CD14-positive monocyte (primary cell): ENCODE measurements at regions not wholly inside any gene's neighbourhood (a gene's known extent, or its start where the extent isn't known, plus 50 kb on each side); places are given as distances from the start of the nearest gene placed in this dataset.

ENCODE experiments used
- DNase-seq, 3 donors: peaks; one replicate each; pipeline ENCODE4 v3.0.0-alpha.2; 2011 to 2022
- H2AFZ ChIP-seq: 2 replicates; pipeline ENCODE4 v1.6.0; 2012; ENCODE audit warnings: mild to moderate bottlenecking, low read depth, low read length, inconsistent platforms; ENCODE audit not compliant: insufficient read depth, poor library complexity, severe bottlenecking
- H3K27ac ChIP-seq, 2 donors: 1 replicate in 1 of 2; 2 replicates in 1 of 2; pipeline ENCODE4 v1.5.1; 2012 to 2013; ENCODE audit warnings: low read length in 2 of 2, control low read depth in 1 of 2, inconsistent platforms in 1 of 2, low read depth in 1 of 2, mild to moderate bottlenecking in 1 of 2
- H3K27me3 ChIP-seq, 2 donors: one replicate each; pipeline versions ENCODE4 v1.6.0 to v1.6.1; 2011 to 2013; ENCODE audit warnings: low read length in 2 of 2; ENCODE audit not compliant: control insufficient read depth in 2 of 2, insufficient read depth in 2 of 2
- H3K36me3 ChIP-seq, 2 donors: replicated peaks in 1 of 2; 1 replicate in 1 of 2; 2 replicates in 1 of 2; pipeline versions ENCODE4 v1.5.1 to v1.6.1; 2012 to 2013; ENCODE audit warnings: low read length in 2 of 2, control low read depth in 1 of 2, inconsistent platforms in 1 of 2, mild to moderate bottlenecking in 1 of 2; ENCODE audit not compliant: insufficient read depth in 2 of 2, control insufficient read depth in 1 of 2
- H3K4me1 ChIP-seq, 2 donors: 1 replicate in 1 of 2; 2 replicates in 1 of 2; pipeline versions ENCODE4 v1.5.1 to v1.6.1; 2012 to 2013; ENCODE audit warnings: low read length in 2 of 2, control low read depth in 1 of 2, inconsistent platforms in 1 of 2, mild to moderate bottlenecking in 1 of 2, moderate library complexity in 1 of 2; ENCODE audit not compliant: insufficient read depth in 2 of 2, control insufficient read depth in 1 of 2
- H3K4me2 ChIP-seq: replicated peaks from 2 replicates; pipeline ENCODE3; 2012; ENCODE audit warnings: low read length, moderate library complexity, mild to moderate bottlenecking; ENCODE audit not compliant: poor library complexity, severe bottlenecking; ENCODE audit errors: extremely low read depth
- H3K4me3 ChIP-seq, 3 experiments: fragments of 200-600 bp in 1 of 3; sonication (generic) in 1 of 3; replicated peaks in 1 of 3; 1 replicate in 2 of 3; 2 replicates in 1 of 3; pipeline ENCODE4 v1.5.1; 2011 to 2013; ENCODE audit warnings: low read length in 3 of 3, mild to moderate bottlenecking in 3 of 3, control low read depth in 2 of 3, low read depth in 2 of 3, inconsistent platforms in 1 of 3, moderate library complexity in 1 of 3
- H3K79me2 ChIP-seq: 2 replicates; pipeline ENCODE4 v1.6.0; 2012; ENCODE audit warnings: mild to moderate bottlenecking, control low read depth, inconsistent platforms, low read length, moderate library complexity; ENCODE audit not compliant: insufficient read depth
- H3K9ac ChIP-seq: 2 replicates; pipeline ENCODE4 v1.6.0; 2017; ENCODE audit warnings: low read length, mild to moderate bottlenecking; ENCODE audit not compliant: insufficient read depth, poor library complexity, severe bottlenecking
- H3K9me3 ChIP-seq, 2 donors: replicated peaks in 1 of 2; 1 replicate in 1 of 2; 2 replicates in 1 of 2; pipeline versions ENCODE4 v1.5.1 to v1.6.1; 2012 to 2013; ENCODE audit warnings: low read length in 2 of 2, control low read depth in 1 of 2; ENCODE audit not compliant: control insufficient read depth in 1 of 2, insufficient read depth in 1 of 2
- H4K20me1 ChIP-seq: 2 replicates; pipeline ENCODE4 v1.6.0; 2012; ENCODE audit warnings: mild to moderate bottlenecking, low read length, control low read depth, moderate library complexity; ENCODE audit not compliant: insufficient read depth
- H3K27ac Mint-ChIP-seq, 7 donors: one replicate each; pipeline ENCODE4 v1.8.0; 2020; ENCODE audit warnings: mild to moderate bottlenecking in 7 of 7, mixed read lengths in 7 of 7, moderate library complexity in 6 of 7, inconsistent platforms in 2 of 7
- H3K27me3 Mint-ChIP-seq, 3 donors: one replicate each; pipeline ENCODE4 v1.8.0; 2021 to 2022; ENCODE audit warnings: low read depth in 3 of 3, mild to moderate bottlenecking in 3 of 3, mixed read lengths in 3 of 3, moderate library complexity in 3 of 3, inconsistent platforms in 1 of 3
- H3K36me3 Mint-ChIP-seq, 2 donors: one replicate each; pipeline ENCODE4 v1.8.0; 2020; ENCODE audit warnings: mixed read lengths in 2 of 2, inconsistent platforms in 1 of 2, mild to moderate bottlenecking in 1 of 2
- H3K4me1 Mint-ChIP-seq: one replicate; pipeline ENCODE4 v1.8.0; 2020; ENCODE audit warnings: mild to moderate bottlenecking, mixed read lengths
- H3K4me3 Mint-ChIP-seq, 2 donors: one replicate each; pipeline ENCODE4 v1.8.0; 2020; ENCODE audit warnings: mild to moderate bottlenecking in 2 of 2, mixed read lengths in 2 of 2, moderate library complexity in 1 of 2
- H3K9me3 Mint-ChIP-seq, 7 donors: one replicate each; pipeline ENCODE4 v1.8.0; 2020 to 2022; ENCODE audit warnings: mixed read lengths in 7 of 7, mild to moderate bottlenecking in 6 of 7, moderate library complexity in 6 of 7, inconsistent platforms in 2 of 7
- CTCF ChIP-seq: fragments of 200-600 bp; IDR thresholded peaks from one replicate; pipeline ENCODE4 v1.8.0; 2022; ENCODE audit warnings: antibody characterized with exemption, mild to moderate bottlenecking
- WGBS: methylation state at CpG from one replicate; pipeline ENCODE4 v1.1.5; 2013; ENCODE audit warnings: missing lambda C conversion rate; ENCODE audit not compliant: insufficient coverage; 5-methylcytosine and 5-hydroxymethylcytosine counted together
- intact Hi-C, 2 donors: fragments of 100-400 bp; cut with micrococcal nuclease; formaldehyde crosslinking; loops; one replicate each; pipeline versions ENCODE4 v1.15.0 to v1.15.1; 2023

- H3K4me2 ChIP-seq = no peak overlapping the region
- Mint-ChIP-seq H3K4me1 (no peaks in the 10 kb centered on the region), H3K9me3 (peaks cover 0 to 17% (median 5%) of the 10 kb centered on the region in 7 donors), H3K27me3 (no peaks in the 10 kb centered on the region), H3K4me3 (no peak overlapping the region), H3K36me3 (no peaks in the 10 kb centered on the region), H3K27ac (no peak overlapping the region)
- H3K9me3 ChIP-seq = peaks cover 5 to 29% of the 10 kb centered on the region in 2 donors
- no peaks in the 10 kb centered on the region for H3K79me2 ChIP-seq
- no peaks in the 10 kb centered on the region for H3K36me3 ChIP-seq
- H3K9ac ChIP-seq = no peak overlapping the region
- H3K27me3 ChIP-seq = no peaks in the 10 kb centered on the region
- H3K4me1 ChIP-seq = no peaks in the 10 kb centered on the region
- no peaks in the 10 kb centered on the region for H4K20me1 ChIP-seq
- intact Hi-C loops = no loop called here
- WGBS = no CpG with 5 or more reads among the region's 2 CpGs
- no peak overlapping the region for H2AFZ ChIP-seq
- H3K27ac ChIP-seq = no peak overlapping the region
- no peak overlapping the region for H3K4me3 ChIP-seq
- TF ChIP-seq CTCF = no peak
- no peak for DNase-seq
These were observed 737.9 kb upstream of the TMPRSS15 start for GRCh38 chr21:19141511-19141910.

- WGBS = no CpG with 5 or more reads among the region's 4 CpGs
- intact Hi-C loops = no loop called here
- DNase-seq = no peak
- Histone ChIP-seq H3K4me1 (no peaks in the 10 kb centered on the region), H3K4me3 (no peak overlapping the region), H3K36me3 (no peaks in the 10 kb centered on the region), H3K79me2 (no peaks in the 10 kb centered on the region), H3K27me3 (no peaks in the 10 kb centered on the region), H4K20me1 (no peaks in the 10 kb centered on the region), H3K9ac (no peak overlapping the region), H2AFZ (no peak overlapping the region), H3K4me2 (no peak overlapping the region), H3K27ac (no peak overlapping the region), H3K9me3 (peaks cover 5 to 30% of the 10 kb centered on the region in 2 donors)
- no peaks in the 10 kb centered on the region for H3K36me3 Mint-ChIP-seq
- no peak for TF ChIP-seq CTCF
- no peak overlapping the region for H3K27ac Mint-ChIP-seq
- no peak overlapping the region for H3K4me3 Mint-ChIP-seq
- no peaks in the 10 kb centered on the region for H3K27me3 Mint-ChIP-seq
- no peaks in the 10 kb centered on the region for H3K4me1 Mint-ChIP-seq
- H3K9me3 Mint-ChIP-seq = peaks cover 4 to 13% (median 11%) of the 10 kb centered on the region in 7 donors
These were observed 742.2 kb upstream of the TMPRSS15 start for GRCh38 chr21:19145682-19146293.
